ENCODE measurements at regions not wholly inside any gene's neighbourhood (a gene's known extent, or its start where the extent isn't known, plus 50 kb on each side); places are given as distances from the start of the nearest gene placed in this dataset.

GRCh38 chr2:160906878-160907277, 253.3 kb upstream of the TANK start:
- TF ChIP-seq, protein P1, sequence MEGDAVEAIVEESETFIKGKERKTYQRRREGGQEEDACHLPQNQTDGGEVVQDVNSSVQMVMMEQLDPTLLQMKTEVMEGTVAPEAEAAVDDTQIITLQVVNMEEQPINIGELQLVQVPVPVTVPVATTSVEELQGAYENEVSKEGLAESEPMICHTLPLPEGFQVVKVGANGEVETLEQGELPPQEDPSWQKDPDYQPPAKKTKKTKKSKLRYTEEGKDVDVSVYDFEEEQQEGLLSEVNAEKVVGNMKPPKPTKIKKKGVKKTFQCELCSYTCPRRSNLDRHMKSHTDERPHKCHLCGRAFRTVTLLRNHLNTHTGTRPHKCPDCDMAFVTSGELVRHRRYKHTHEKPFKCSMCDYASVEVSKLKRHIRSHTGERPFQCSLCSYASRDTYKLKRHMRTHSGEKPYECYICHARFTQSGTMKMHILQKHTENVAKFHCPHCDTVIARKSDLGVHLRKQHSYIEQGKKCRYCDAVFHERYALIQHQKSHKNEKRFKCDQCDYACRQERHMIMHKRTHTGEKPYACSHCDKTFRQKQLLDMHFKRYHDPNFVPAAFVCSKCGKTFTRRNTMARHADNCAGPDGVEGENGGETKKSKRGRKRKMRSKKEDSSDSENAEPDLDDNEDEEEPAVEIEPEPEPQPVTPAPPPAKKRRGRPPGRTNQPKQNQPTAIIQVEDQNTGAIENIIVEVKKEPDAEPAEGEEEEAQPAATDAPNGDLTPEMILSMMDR (IDR thresholded peaks at IDR 0.05; ENCODE audit: insufficient read depth, low read depth, low read length) = no peak
- TF ChIP-seq EZH2 (IDR thresholded peaks at IDR 0.05; ENCODE audit: insufficient read depth, low read length) = no peak
- Histone ChIP-seq H4K20me1 (ENCODE audit: insufficient read depth, low read length) (no peaks in the 10 kb centered on the region), H2AFZ (ENCODE audit: low read depth, low read length) (no peak overlapping the region), H3K9ac (ENCODE audit: low read length) (no peak overlapping the region), H3K27ac (ENCODE audit: low read depth, low read length) (no peak overlapping the region), H3K4me3 (ENCODE audit: insufficient read depth, low read depth, low read length) (no peak overlapping the region), H3K79me2 (ENCODE audit: insufficient read depth, low read length) (no peaks in the 10 kb centered on the region), H3K9me3 (ENCODE audit: insufficient read depth, low read depth, low read length) (no peaks in the 10 kb centered on the region), H3K4me1 (ENCODE audit: insufficient read depth, low read length) (peaks cover 17% of the 10 kb centered on the region), H3K36me3 (ENCODE audit: insufficient read depth, low read length) (no peaks in the 10 kb centered on the region), H3K27me3 (ENCODE audit: insufficient read depth, low read length) (no peaks in the 10 kb centered on the region), H3K4me2 (ENCODE audit: low read length) (no peak overlapping the region)
- Mint-ChIP-seq H3K27me3 (ENCODE audit: low read depth, unreplicated experiment) (no peaks in the 10 kb centered on the region), H3K36me3 (ENCODE audit: low read depth, unreplicated experiment) (no peaks in the 10 kb centered on the region), H3K27ac (ENCODE audit: unreplicated experiment) (no peak overlapping the region), H3K4me3 (ENCODE audit: unreplicated experiment) (no peak overlapping the region), H3K4me1 (ENCODE audit: low read depth, unreplicated experiment) (peaks cover 22% of the 10 kb centered on the region), H3K9me3 (ENCODE audit: unreplicated experiment) (no peaks in the 10 kb centered on the region)
- FAIRE-seq (no peak), DNase-seq (ENCODE audit: low read depth) (no peak)

DNA sequence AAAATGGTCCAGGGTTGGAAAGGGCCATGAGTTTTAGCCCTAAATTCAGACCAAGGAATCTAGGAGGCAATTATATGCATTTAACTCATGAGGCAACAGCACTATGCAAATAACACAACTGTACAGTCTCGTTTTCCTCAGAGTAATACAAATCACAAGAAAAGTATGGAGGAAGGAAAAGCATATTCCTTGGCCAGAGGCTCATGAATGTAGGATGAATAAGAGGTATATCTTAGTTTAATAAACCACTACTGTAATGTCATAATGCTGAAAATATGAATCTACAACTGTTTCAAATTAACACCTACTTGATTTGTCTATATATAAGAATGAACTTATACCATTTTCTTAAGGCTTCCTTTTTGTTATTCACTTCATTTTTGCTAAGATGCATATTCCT, 252.5 kb upstream of the TANK start:
- no peak overlapping the region for H3K27ac ChIP-seq (ENCODE audit: low read depth, low read length)
- FAIRE-seq (no peak), DNase-seq (ENCODE audit: low read depth) (no peak)
- H3K36me3 Mint-ChIP-seq (ENCODE audit: low read depth, unreplicated experiment) = no peaks in the 10 kb centered on the region
- no peak overlapping the region for H3K27ac Mint-ChIP-seq (ENCODE audit: unreplicated experiment)
- H2AFZ ChIP-seq (ENCODE audit: low read depth, low read length) = no peak overlapping the region
- no peaks in the 10 kb centered on the region for H3K9me3 Mint-ChIP-seq (ENCODE audit: unreplicated experiment)
- H3K9me3 ChIP-seq (ENCODE audit: insufficient read depth, low read depth, low read length) = no peaks in the 10 kb centered on the region
- H3K4me2 ChIP-seq (ENCODE audit: low read length) = no peak overlapping the region
- H3K4me3 ChIP-seq (ENCODE audit: insufficient read depth, low read depth, low read length) = no peak overlapping the region
- H3K36me3 ChIP-seq (ENCODE audit: insufficient read depth, low read length) = no peaks in the 10 kb centered on the region
- no peaks in the 10 kb centered on the region for H4K20me1 ChIP-seq (ENCODE audit: insufficient read depth, low read length)
- H3K9ac ChIP-seq (ENCODE audit: low read length) = no peak overlapping the region
- H3K27me3 Mint-ChIP-seq (ENCODE audit: low read depth, unreplicated experiment) = no peaks in the 10 kb centered on the region
- no peak overlapping the region for H3K4me3 Mint-ChIP-seq (ENCODE audit: unreplicated experiment)
- no peaks in the 10 kb centered on the region for H3K27me3 ChIP-seq (ENCODE audit: insufficient read depth, low read length)
- H3K4me1 ChIP-seq (ENCODE audit: insufficient read depth, low read length) = peaks cover 17% of the 10 kb centered on the region
- TF ChIP-seq, protein P1 (IDR thresholded peaks at IDR 0.05; ENCODE audit: insufficient read depth, low read depth, low read length) = no peak
- no peak for TF ChIP-seq EZH2 (IDR thresholded peaks at IDR 0.05; ENCODE audit: insufficient read depth, low read length)
- no peaks in the 10 kb centered on the region for H3K79me2 ChIP-seq (ENCODE audit: insufficient read depth, low read length)
- H3K4me1 Mint-ChIP-seq (ENCODE audit: low read depth, unreplicated experiment) = peaks cover 22% of the 10 kb centered on the region

- H3K4me3 Mint-ChIP-seq (ENCODE audit: unreplicated experiment) = no peak overlapping the region
Measured at GRCh38 chr2:160908157-160908556, 252.1 kb upstream of the TANK start.

More at GRCh38 chr2:160908157-160908556, 252.1 kb upstream of the TANK start:
- TF ChIP-seq, protein P1 (IDR thresholded peaks at IDR 0.05; ENCODE audit: insufficient read depth, low read depth, low read length) = no peak
- no peak for TF ChIP-seq EZH2 (IDR thresholded peaks at IDR 0.05; ENCODE audit: insufficient read depth, low read length)
- H3K27me3 Mint-ChIP-seq (ENCODE audit: low read depth, unreplicated experiment) = no peaks in the 10 kb centered on the region
- FAIRE-seq (no peak), DNase-seq (ENCODE audit: low read depth) (no peak)
- H3K27me3 ChIP-seq (ENCODE audit: insufficient read depth, low read length) = no peaks in the 10 kb centered on the region
- no peak overlapping the region for H2AFZ ChIP-seq (ENCODE audit: low read depth, low read length)
- no peaks in the 10 kb centered on the region for H3K36me3 ChIP-seq (ENCODE audit: insufficient read depth, low read length)
- no peak overlapping the region for H3K27ac Mint-ChIP-seq (ENCODE audit: unreplicated experiment)
- no peaks in the 10 kb centered on the region for H3K9me3 ChIP-seq (ENCODE audit: insufficient read depth, low read depth, low read length)
- peaks cover 17% of the 10 kb centered on the region for H3K4me1 ChIP-seq (ENCODE audit: insufficient read depth, low read length)
- H3K4me1 Mint-ChIP-seq (ENCODE audit: low read depth, unreplicated experiment) = peaks cover 22% of the 10 kb centered on the region
- no peaks in the 10 kb centered on the region for H3K79me2 ChIP-seq (ENCODE audit: insufficient read depth, low read length)
- no peaks in the 10 kb centered on the region for H3K36me3 Mint-ChIP-seq (ENCODE audit: low read depth, unreplicated experiment)
- H4K20me1 ChIP-seq (ENCODE audit: insufficient read depth, low read length) = no peaks in the 10 kb centered on the region
- no peak overlapping the region for H3K4me3 ChIP-seq (ENCODE audit: insufficient read depth, low read depth, low read length)
- no peak overlapping the region for H3K27ac ChIP-seq (ENCODE audit: low read depth, low read length)
- no peak overlapping the region for H3K9ac ChIP-seq (ENCODE audit: low read length)
- H3K4me2 ChIP-seq (ENCODE audit: low read length) = no peak overlapping the region
- H3K9me3 Mint-ChIP-seq (ENCODE audit: unreplicated experiment) = no peaks in the 10 kb centered on the region

Measured in astrocyte (in vitro differentiated cells and primary cell).